Hematopoietic multipotent progenitor cell treated with erythropoietin and hydrocortisone succinate and interleukin-3 and kit ligand, for 15 days (in vitro differentiated cells): ENCODE measurements at regions not wholly inside any gene's neighbourhood (a gene's known extent, or its start where the extent isn't known, plus 50 kb on each side); places are given as distances from the start of the nearest gene placed in this dataset.
"Not testable (repeated sequence)": the region's sequence is repeated elsewhere in the genome, so short reads cannot be mapped to it uniquely, and the experiment has no call there.

Source experiments
- DNase-seq: peaks from one replicate; pipeline ENCODE4 v3.0.0-alpha.2; 2015; ENCODE audit warnings: low spot score

DNA sequence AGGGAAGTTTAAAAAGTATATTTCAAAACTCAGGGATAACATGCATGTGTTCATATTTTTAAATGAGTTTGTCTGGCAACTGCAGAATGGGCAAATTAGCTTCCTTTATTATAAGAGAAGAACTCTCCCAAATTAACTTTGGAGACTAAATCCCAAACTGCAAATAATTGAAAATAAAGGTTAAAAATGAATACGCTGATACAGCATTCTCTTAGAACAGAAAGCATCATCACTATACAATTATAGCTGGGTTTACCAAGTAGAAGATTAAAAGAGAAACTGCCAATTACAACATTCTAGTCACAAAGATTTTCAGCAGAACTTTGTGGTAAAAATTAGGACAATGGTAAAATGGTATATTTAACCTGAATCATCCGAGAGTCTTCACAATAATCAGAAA, 73.3 kb downstream of the OLFM4 start:
- DNase-seq: no peak

DNA sequence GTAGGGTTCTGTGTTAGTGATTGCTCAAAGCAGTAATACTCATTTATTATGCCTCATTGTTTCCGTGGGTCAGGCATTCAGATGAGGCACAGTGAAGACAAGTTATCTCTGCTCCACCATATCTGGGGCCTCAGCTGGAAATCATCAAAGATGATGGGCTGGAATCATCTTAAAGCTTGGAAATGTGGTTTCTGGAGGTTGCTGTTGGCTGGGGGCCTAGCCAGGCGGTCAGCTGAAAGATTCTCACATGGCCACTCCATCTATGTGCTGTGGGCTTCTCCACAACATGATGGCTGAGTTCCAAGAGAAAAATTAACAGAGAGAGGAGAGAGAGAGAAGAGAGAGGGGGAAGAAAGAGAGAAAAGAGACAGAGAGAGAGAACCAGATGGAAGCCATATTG, 75.5 kb downstream of the OLFM4 start:
- DNase-seq: no peak

GRCh38 chr13:53105477-53105876, 76.9 kb downstream of the OLFM4 start:
- DNase-seq: no peak

- DNase-seq: no peak
Measured at GRCh38 chr13:53105890-53106289, 77.3 kb downstream of the OLFM4 start.

GRCh38 chr13:53110181-53110580, 81.6 kb downstream of the OLFM4 start:
- no peak for DNase-seq

- DNase-seq: no peak
Measured at GRCh38 chr13:53110614-53111013, 82.0 kb downstream of the OLFM4 start.

DNA sequence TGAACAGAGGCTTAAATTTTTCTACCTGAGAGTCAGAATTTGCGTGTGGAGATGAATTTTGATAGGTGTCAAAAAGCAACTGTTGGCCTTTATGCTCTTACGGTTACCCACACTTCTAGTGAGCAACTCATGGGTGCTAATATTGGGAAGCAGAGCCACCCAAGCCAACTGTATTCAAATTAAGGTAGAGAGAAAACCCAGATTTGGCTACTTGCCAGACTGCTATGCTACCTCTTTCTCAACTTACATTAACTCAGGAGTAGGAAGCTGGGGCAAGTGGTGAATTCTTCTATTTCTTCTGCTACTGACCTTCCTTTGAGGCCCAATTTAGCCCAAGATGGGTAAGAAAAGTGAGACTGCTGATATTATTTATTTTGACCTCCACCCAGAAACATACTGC, 83.9 kb downstream of the OLFM4 start:
- DNase-seq: no peak

DNA sequence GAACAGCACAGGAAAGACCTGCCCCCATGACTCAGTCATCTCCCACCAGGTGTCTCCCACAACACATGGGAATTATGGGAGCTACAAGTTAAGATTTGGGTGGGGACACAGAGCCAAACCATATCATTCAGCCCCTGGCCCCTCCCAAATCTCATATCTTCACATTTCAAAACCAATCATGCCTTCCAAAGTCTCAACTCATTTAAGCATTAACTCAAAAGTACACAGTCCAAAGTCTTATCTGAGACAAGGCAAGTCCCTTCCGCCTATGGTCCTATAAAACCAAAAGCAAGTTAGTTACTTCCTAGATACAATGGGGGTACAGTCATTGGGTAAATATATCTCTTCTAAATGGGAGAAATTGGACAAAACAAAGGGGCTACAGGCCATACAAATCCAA, 88.4 kb downstream of the OLFM4 start:
- DNase-seq: not testable (repeated sequence)

- no peak for DNase-seq
Measured at GRCh38 chr13:53121131-53121773, 92.6 kb downstream of the OLFM4 start.

- no peak for DNase-seq
Measured at GRCh38 chr13:53121919-53122318, 93.3 kb downstream of the OLFM4 start.

DNA sequence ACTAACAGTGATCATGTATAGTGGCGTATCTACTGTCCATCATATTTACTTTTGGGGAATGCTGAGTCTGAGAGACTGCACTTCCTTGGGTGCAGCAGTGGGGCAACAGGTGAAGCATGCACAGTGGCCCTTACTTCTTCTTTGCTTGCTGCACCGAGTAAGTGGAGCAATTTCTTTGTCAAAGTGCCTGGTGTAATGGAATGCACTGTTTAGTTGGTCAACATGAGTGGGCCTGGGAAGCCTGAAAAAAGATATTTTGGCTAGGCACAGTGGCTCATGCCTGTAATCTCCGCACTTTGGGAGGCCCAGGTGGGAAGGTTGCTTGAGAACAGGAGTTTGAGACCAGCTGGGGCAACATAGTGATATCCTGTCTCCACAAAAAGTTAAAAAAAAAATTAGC, 94.9 kb downstream of the OLFM4 start:
- DNase-seq: no peak

GRCh38 chr13:53124623-53125022, 96.0 kb downstream of the OLFM4 start:
- DNase-seq: no peak

DNA sequence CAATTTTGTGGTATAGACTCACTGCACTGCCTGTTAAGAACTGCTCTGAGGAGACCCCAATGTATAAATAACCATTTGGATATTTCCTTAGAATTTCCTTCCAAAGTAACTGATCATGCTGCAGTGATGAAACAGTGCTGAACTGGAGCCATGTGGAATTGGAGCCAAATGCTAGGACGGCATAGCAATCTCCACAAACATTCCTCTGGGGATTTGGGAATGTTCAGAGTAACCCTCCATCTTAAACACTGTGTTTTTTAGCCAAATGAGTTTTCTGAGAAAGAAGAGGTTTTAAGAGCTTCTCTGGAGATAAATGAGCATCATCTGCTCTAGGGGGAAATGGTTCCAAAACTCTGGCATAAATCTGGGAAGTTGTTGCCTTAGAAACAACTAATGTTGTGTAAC, 98.2 kb downstream of the OLFM4 start:
- no peak for DNase-seq

DNA sequence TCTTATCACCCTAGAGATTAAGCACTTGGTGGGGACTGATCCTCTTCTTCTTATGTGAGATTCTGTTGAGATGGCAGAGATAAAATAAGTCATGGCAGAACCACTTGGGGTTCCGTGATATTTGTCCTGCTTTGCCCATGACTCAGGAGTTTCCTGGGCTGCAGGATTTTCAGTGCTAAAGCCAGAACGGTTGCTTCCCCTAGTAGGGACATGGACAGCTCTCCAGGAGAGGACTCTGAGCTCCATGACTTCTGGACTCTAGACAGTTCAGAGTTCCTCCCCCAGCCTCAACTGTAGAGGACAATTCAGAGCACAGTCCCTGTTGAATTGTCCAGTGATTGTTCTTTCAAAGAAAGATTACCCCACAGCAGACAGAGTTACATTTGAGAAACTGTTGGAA, 98.8 kb downstream of the OLFM4 start:
- DNase-seq: no peak

GRCh38 chr13:53129864-53130393, 101.3 kb downstream of the OLFM4 start:
- no peak for DNase-seq

DNA sequence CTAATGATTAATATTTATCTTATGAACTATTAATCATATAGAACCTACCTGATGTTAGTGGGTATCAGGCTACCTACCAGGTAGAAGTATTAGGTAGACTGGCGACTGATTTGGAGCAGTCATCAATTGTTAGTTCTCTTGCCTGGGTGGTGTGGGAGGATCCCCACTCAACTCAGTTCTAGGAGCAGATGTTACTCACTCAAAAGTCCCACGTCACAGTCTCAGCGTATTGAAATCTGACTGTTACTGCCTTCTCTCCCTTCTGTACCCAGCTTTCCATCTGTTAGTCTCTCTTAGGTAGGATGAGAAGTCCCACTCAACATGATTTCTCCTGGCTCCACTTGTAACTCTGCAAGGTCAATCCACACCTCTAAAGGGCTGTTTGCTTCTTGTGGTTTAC, 102.7 kb downstream of the OLFM4 start:
- no peak for DNase-seq

- no peak for DNase-seq
Measured at GRCh38 chr13:53135301-53135700, 106.7 kb downstream of the OLFM4 start.

DNA sequence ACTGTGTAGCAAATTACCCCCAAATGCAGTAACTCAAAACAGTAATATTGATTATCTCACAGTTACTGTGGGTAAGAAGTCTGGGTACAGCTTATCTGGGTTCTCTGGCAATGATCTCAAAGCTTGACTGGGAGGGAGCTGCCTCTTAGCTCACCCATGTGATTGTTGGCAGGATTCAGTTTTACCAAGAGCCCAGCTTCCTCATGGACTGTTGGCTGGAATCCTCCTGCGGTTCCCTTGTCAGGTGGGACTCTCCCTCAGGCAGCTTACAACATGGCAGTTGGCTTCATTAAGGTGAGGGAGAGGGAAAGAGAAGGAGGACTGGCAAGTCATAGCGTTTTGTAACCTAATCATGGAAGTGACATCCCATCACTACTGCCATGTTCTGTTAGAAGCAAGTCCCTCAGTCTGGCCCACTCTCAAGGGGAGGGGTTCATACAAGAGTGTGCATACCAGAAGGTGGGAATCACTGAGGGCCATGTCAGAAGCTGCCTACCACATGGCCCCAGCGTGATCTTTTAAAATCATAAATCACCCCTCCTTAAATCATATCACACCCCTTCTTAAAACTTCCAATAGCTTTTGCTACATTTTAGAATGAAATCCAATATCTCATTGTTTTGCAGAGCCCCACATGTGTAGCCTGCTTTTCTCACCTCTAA, 108.1 kb downstream of the OLFM4 start:
- DNase-seq: no peak

DNA sequence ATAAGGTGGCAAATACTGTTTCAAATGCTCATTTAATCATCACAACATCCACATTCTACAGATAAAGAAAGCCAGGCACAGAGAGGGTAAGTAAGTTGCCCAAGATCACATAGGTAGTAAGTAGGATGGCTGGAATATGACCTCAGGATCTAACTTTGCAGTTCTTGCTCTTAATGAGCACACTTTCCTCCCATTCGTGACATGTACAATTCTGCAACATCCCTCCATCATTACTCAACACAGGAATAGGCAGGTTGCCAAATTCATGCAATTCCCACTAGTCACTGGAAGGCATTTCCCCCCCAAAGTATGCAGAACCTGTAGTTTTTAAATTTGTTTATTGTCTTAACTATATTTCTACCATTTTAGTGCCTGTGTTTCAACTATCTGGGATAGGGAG, 109.2 kb downstream of the OLFM4 start:
- DNase-seq: no peak

DNA sequence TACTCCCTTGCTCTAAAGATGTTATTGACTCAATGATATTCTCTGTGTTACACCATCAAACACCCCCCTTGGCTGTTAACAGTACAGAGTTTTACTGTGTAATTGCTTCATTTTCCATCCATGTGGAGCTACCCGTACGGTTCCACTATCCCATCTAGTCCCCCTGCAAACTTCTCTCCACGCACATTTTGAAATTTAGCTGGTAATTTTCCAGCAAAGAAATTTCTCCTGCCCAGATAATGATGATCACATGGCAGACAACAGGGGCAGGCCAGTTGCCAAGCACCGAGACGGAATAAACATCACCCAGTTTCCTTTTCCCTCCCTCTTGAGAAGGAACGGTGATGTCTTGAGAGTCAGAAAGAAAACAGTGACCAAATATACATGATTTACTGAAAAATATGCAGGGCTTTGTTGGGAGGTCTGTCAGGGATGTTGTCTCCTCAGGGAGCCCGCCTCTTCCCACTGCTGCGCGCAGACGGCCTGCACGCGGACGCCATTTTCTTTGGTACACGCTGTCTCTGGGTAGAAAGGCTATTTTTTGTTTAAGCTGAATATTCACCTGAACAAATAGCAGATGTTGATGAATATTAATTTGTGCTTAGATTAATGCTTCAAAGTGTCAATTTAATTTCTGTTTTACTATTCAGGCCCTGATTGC, 109.9 kb downstream of the OLFM4 start:
- no peak for DNase-seq

- DNase-seq: no peak
Measured at GRCh38 chr13:53141336-53141735, 112.7 kb downstream of the OLFM4 start.

GRCh38 chr13:53142306-53142705, 113.7 kb downstream of the OLFM4 start:
- DNase-seq: no peak

DNA sequence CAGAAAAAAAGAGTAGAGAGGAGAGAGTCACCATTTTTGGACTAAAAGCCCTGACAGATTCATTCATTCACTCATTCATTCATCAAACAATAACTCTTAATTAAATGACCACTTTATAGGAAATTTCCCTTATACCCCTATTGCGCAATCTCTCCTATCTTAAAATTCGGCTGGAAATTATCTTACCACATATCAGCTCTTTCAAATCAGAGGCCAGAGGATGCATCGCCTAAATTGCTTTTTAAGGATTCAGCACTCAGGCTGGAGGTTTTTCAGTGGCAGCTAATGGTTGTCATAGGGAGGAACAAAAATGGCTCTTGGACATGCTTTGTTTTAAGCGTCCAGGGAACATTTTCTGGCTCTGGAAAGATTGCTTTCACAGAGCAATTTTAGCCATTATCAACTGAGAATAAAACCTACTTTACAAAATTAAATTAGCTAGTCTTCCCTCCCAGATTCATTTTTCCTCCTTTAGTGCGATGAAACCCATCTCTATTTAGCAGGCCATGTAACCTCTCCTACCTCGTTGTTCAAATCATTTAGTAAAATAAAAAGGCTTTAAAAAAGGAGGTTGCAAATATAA, 115.2 kb downstream of the OLFM4 start:
- no peak for DNase-seq
